Brain pericyte (primary cell): ENCODE measurements at regions not wholly inside any gene's neighbourhood (a gene's known extent, or its start where the extent isn't known, plus 50 kb on each side); places are given as distances from the start of the nearest gene placed in this dataset.

Experiments
- DNase-seq: peaks from one replicate; pipeline ENCODE4 v3.0.0-alpha.2; 2012; ENCODE audit warnings: low read depth, low spot score

- DNase-seq, result no peak
Observed at GRCh38 chr3:148021381-148021780, 612.2 kb downstream of the ZIC1 start.

DNA sequence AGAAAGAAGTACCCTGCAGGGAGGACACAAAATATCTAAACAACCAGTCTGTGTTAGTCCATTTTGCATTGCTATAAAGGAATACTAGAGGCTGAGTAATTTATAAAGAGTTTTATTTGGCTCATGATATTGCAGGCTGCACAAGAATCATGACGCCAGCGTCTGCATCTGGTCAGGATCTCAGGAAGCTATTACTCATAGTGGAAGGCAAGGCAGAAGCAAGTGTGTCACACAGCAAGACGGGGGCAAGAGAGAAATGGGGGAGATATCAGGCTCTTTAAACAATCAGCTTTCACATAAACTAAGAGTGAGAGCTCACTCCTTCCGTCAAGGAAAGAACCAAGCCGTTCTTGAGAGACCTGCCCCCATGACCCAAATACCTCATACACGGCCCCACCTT is 614.8 kb downstream of the ZIC1 start:
- DNase-seq, result no peak

GRCh38 chr3:148026009-148026588 is 616.9 kb downstream of the ZIC1 start:
- no peak for DNase-seq

- no peak for DNase-seq
Observed at GRCh38 chr3:148030975-148031374, 621.8 kb downstream of the ZIC1 start.

GRCh38 chr3:148034353-148034752 is 625.2 kb downstream of the ZIC1 start:
- DNase-seq, result no peak

DNA sequence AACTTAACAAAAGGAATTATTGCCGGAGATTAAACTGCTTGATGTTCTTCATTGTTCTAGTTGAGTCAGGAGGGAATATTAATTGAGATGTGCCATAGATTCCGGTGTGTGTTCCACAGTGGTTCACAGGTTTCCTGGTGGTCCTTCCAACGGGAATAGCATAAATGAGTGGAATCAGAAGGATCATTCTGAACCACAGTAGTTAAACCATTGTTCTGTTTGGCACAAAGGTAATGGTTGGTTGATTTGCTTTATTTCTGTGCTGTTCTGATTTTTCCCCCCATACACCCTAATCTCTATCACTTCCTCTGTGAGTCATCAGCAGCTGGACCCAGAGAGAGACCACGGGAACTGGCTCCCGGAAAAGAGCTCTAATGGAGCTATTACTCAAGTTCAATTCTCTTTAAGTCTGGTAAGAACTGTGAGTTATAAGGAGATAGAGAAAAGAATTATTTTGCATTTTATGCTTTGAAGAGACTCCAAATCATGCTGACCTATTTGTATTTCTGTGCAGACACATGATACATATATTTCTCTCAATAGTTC is 627.2 kb downstream of the ZIC1 start:
- DNase-seq, result no peak

DNA sequence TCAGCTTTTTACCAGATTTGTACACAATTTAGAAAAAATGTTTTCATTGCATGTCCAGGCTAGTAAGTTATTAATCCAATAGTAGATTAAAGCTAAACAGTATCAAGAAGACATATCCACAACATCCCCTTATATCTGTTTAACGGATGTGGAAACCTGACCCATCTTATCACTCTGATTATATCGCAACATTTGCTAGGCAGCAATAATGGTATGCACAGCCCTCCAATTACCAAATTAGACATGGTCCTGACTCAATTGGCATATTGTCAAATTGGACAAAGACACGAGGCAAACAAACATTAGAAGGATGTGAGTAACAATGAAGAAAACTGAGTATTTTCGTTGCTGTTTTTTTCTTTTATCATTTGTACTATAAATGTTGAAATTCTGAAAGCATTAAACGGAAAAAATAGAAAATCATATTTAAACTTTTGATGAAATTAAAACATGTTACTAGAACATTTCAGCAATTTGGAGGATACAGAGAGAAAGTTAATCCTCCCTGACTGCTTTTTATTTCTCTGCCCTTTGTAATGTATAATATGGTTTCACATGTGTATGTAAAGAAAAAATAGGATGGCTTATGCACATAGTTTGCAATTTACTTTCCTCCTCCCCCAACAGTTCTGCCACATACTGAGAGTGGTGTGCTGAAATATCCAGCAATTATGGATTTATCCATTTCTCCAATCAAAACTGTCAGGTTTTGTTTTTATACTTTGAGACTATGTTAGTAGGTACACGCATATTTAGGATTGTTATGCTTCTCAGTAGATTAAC is 633.7 kb downstream of the ZIC1 start:
- DNase-seq, result no peak

- DNase-seq, result no peak
Observed at GRCh38 chr3:148044151-148044550, 635.0 kb downstream of the ZIC1 start.

DNA sequence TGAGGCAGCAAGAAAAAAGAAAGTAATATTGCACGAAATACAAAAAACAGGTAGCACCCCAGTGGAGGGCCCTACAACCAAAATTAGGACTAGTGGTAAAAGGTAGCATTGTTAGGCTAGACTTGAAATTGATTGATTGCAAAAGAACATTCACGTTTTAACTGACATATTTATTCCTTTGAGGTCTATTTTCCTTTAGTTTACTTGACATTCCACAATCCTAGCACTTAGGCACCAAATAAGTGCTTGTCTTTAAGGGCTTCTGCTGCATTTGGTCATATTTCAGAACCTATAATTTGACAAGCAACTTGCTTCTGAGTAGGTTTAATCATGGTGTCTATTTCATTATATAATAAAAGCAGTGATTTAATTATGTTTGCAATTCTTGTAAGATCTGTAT is 642.7 kb upstream of the AGTR1 start:
- DNase-seq, result no peak

DNA sequence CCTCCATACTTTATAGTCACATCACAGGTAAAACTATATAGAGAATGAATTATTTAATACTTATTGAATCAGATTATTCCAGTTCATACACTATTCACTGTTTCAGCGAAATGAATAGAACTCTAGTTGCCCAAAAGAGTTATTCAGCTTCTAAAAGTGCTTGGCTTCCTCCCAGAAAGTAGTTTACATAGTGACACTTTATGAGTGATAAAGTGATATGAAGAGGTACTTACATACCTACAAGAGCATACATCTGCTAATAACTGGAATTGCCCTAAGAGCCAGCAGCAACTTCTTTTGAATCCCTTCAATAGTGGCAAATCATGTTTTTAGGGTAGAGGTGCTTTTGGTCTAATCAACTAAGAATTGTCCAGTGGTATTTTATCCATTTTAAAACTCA is 635.1 kb upstream of the AGTR1 start:
- no peak for DNase-seq

- DNase-seq, result no peak
Observed at GRCh38 chr3:148066802-148067201, 630.9 kb upstream of the AGTR1 start.

DNA sequence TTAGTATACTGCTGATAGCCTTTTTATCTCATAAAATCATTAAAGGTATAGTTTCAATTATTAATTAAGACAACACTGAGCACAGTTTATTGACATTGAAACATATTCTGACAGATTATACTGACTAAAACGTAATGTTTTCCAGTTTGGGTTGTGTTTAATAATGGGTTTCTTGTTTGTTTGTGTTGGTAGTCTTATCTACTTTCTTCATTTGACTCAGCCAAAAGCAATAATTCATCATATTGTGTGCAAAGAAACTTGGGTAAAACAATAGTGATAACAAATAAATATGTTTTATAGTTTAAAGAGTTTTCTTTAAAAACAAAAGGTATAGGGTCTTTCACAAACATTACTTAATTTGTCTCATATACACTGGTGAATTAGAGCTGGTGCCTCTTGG is 629.2 kb upstream of the AGTR1 start:
- DNase-seq, result no peak

GRCh38 chr3:148070041-148070440 is 627.7 kb upstream of the AGTR1 start:
- DNase-seq, result no peak

DNA sequence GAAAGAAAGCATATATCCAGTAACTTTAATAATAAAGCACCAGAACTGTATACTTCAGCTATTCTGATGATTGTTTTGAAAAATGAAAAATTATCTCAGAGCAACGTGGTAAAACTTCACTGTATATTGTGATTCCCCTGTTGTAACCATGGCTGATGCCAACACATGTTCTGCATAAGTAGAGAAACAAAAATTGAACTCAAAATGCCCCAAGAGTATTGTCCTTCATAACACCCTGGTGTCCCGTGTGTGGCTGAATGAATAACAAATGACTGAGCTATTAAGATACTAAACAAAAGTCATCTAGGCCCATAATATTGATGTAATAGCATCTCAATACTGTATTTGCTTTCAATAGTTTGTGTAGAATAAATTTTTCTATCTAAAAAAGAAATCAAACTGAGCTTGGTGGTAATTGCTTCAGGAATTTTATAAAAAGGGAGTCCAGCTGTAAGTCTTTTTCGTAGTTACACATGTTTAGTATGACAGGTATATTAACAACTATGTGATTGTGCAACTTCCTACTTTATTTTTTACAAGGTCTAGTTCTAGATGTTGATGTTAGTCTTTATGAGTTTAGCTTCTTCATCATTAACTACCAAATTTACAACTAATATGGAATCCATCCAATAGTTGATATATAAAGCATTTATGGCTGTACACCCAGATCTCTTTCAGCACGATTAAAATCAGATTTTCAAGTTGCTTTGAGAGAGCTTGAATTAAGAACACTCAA is 623.8 kb upstream of the AGTR1 start:
- DNase-seq, result no peak

DNA sequence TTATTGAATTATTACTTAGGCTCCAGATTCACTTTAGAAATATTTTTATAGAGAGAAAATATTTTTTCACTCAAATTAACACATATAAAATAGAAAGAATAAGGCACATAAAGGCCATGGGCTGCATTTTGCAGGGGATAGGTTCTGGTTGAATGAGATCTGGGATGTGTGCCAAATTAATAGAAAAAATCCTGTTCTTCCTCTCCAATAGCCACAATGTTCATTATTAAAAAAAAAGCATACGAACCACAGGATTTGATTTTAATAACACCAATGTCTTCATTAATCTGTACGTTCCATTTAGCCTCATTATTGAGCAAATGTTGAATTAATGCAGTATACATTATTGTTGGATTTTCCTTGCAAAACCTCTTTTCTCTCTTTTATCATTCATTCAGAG is 622.8 kb upstream of the AGTR1 start:
- DNase-seq, result no peak

- no peak for DNase-seq
Observed at GRCh38 chr3:148075771-148076716, 621.7 kb upstream of the AGTR1 start.

DNA sequence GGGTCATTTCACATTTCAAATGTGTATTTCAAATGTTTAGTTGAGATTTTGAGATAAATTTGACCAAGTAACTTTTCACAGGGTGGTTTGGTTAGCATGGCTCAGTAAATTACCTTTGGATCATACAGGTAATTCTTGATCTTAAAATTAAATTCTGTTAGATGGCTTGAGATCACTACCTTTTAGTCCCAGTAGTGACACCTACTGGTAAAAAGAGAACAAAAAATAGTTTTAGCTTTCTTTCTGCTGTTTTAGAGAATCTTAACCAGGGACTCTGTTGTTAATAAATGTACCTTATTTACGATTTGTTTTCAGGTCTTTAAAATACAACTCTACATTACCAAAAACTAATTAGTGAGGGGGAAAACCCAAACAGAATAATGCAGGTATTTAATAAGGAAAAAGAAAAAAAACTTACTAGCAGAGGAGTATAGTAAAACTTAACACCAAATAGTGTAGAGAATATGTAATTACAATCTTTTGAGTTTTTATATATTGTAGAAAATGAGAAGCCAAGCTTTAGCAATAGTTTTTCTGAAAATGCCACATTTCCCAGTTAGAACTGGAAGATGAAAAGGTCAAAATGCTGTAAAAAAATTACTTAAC is 620.3 kb upstream of the AGTR1 start:
- DNase-seq, result no peak

DNA sequence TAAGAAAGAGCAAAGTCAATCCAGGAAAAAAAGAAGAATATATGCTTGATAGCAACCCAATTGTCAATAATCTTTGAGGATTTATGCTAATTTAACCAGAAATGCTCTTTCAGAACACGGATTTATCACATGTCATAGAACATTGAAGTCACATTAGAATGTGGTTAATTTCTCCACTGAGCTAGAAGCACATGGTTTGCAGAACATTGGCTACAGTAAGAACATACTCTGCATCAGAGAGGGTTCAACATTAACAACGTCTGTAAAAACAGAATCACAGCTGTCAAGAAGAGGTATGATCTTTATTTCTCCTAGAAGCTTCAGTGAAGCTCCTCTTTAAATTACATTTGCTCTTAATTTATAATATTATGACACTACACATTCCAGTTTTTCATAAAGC is 619.7 kb upstream of the AGTR1 start:
- DNase-seq, result no peak

GRCh38 chr3:148078658-148079057 is 619.0 kb upstream of the AGTR1 start:
- no peak for DNase-seq

DNA sequence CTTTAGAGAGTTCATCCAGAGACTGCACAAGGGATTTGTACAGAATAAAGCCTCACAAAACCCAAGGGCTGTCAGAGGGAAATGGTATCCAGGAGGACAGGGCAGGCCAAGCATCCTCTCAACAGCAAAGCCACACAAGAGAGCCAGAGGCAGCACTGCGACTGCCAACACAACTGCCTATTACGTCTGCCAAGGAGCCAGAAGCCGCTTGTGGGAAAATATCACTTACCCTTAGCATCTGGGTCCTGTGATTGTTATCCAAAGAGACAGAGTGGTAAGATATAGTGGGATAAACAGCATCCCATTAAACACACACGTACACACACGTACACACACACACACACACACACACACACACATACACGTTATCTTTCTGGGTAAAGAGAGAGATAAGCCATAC is 618.3 kb upstream of the AGTR1 start:
- DNase-seq, result no peak

DNA sequence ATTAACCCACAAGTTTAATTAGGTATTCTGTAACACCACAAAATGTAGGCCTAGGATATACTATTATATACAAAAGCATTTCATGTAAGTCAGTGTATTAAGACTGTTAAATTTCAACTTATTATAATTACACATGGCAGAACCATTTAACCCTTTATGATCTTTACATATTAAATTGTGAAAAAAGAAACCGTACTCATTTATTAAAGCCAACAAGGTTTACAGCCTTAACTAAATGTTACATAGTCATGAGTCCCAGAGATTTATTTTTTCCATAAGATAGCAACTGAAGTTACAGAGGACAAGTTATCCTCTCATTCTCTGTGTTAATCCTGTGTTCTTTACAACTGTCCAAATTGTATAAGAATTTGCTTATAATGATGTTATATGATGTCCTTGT is 615.8 kb upstream of the AGTR1 start:
- DNase-seq, result no peak
